Endothelial cell of umbilical vein (primary cell): ENCODE measurements at regions not wholly inside any gene's neighbourhood (a gene's known extent, or its start where the extent isn't known, plus 50 kb on each side); places are given as distances from the start of the nearest gene placed in this dataset.

ENCODE experiments used
- CTCF ChIP-seq, 2 donors: IDR thresholded peaks; 1 replicate in 1 of 2; 2 replicates in 1 of 2; pipeline ENCODE4 v1.5.1; 2011; ENCODE audit warnings: low read length in 2 of 2, mild to moderate bottlenecking in 2 of 2, moderate library complexity in 2 of 2, control low read depth in 1 of 2, inconsistent platforms in 1 of 2, low read depth in 1 of 2; ENCODE audit not compliant: insufficient read depth in 1 of 2; ENCODE audit errors: extremely low read depth in 1 of 2
- EZH2 ChIP-seq: IDR thresholded peaks from 2 replicates; pipeline ENCODE4 v1.6.1; 2012; ENCODE audit warnings: borderline replicate concordance, low read depth, mild to moderate bottlenecking, moderate library complexity, low read length, inconsistent platforms; ENCODE audit not compliant: severe bottlenecking
- MYC ChIP-seq: IDR thresholded peaks from one replicate; pipeline ENCODE4 v1.6.1; 2011; ENCODE audit warnings: mild to moderate bottlenecking, low read depth, low read length
- POLR2A ChIP-seq: IDR thresholded peaks from 2 replicates; pipeline ENCODE4 v1.6.1; 2012; ENCODE audit warnings: low read depth, mild to moderate bottlenecking, control low read depth, low read length
- POLR2AphosphoS5 ChIP-seq: IDR thresholded peaks from 2 replicates; pipeline ENCODE4 v1.6.1; 2012; ENCODE audit warnings: low read depth, mild to moderate bottlenecking, control low read depth, low read length, moderate library complexity; ENCODE audit not compliant: insufficient read depth
- TF ChIP-seq, protein P1 (sequence below): IDR thresholded peaks from 2 replicates; pipeline ENCODE4 v1.6.1; 2011; ENCODE audit not compliant: insufficient read depth, insufficient read length

DNA sequence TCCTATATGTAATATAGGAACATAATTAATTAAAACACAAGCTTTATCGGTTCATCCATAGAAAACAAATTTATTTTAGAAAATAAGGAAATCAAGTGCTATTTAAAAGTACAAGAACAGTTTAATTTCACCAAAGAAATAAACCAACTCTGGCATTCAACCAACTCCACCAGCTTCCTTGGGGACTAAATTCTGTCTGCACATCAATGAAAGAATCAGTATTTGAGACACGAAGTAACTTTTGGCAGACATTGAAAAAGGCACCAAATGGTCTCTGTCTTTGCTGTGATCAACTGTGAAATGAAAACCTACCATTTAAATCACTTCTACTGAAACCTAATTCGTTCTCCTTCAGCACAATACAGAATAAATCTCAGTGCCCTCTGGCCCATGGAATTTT lies 719.7 kb upstream of the GRIA3 start:
- no peak for TF ChIP-seq CTCF (IDR thresholded peaks at IDR 0.05; ENCODE audit: extremely low read depth in 1 of 2, insufficient read depth in 1 of 2, low read depth in 1 of 2, low read length in 2 of 2)
- no peak for TF ChIP-seq EZH2
- TF ChIP-seq POLR2A, result no peak
- TF ChIP-seq MYC, result no peak
- no peak for TF ChIP-seq POLR2AphosphoS5
- TF ChIP-seq, protein P1, sequence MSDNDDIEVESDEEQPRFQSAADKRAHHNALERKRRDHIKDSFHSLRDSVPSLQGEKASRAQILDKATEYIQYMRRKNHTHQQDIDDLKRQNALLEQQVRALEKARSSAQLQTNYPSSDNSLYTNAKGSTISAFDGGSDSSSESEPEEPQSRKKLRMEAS, result no peak
